H9 (cell line): ENCODE measurements at regions not wholly inside any gene's neighbourhood (a gene's known extent, or its start where the extent isn't known, plus 50 kb on each side); places are given as distances from the start of the nearest gene placed in this dataset.

ENCODE experiments used
- DNase-seq: peaks from one replicate; pipeline ENCODE4 v3.0.0-alpha.2; 2017
- H2AFZ ChIP-seq: one replicate; pipeline ENCODE4 v1.6.1; 2013; ENCODE audit warnings: mild to moderate bottlenecking, low read length, control low read depth, moderate library complexity
- H2AK5ac ChIP-seq: 2 replicates; pipeline ENCODE4 v1.6.1; 2013; ENCODE audit warnings: low read length, control low read depth, mixed read lengths; ENCODE audit not compliant: insufficient read length
- H2BK120ac ChIP-seq: one replicate; pipeline ENCODE4 v1.6.1; 2013; ENCODE audit warnings: low read depth, mild to moderate bottlenecking, low read length, control low read depth, inconsistent platforms; ENCODE audit not compliant: poor library complexity, severe bottlenecking
- H2BK12ac ChIP-seq: 2 replicates; pipeline ENCODE4 v1.6.1; 2013; ENCODE audit warnings: low read length, control low read depth, mixed read lengths, low read depth; ENCODE audit not compliant: insufficient read length
- H2BK15ac ChIP-seq: 2 replicates; pipeline ENCODE4 v1.6.1; 2013; ENCODE audit warnings: low read depth, low read length, control low read depth
- H2BK20ac ChIP-seq: one replicate; pipeline ENCODE4 v1.6.1; 2013; ENCODE audit warnings: low read depth, mild to moderate bottlenecking, low read length, control low read depth, inconsistent platforms; ENCODE audit not compliant: poor library complexity, severe bottlenecking
- H2BK5ac ChIP-seq: 2 replicates; pipeline ENCODE4 v1.6.1; 2013; ENCODE audit warnings: low read length, control low read depth, mixed read lengths; ENCODE audit not compliant: insufficient read length
- H3K14ac ChIP-seq: 2 replicates; pipeline ENCODE4 v1.6.1; 2013; ENCODE audit warnings: low read length, control low read depth; ENCODE audit not compliant: insufficient read depth
- H3K18ac ChIP-seq: 2 replicates; pipeline ENCODE4 v1.6.1; 2013; ENCODE audit warnings: low read depth, mild to moderate bottlenecking, mixed read lengths, low read length, control low read depth; ENCODE audit not compliant: insufficient read length
- H3K23ac ChIP-seq: 2 replicates; pipeline ENCODE4 v1.6.1; 2013; ENCODE audit warnings: low read length, control low read depth, mixed read lengths, low read depth; ENCODE audit not compliant: insufficient read length
- H3K23me2 ChIP-seq: 2 replicates; pipeline ENCODE4 v1.6.1; 2013; ENCODE audit warnings: low read depth, mild to moderate bottlenecking, mixed read lengths, low read length, control low read depth; ENCODE audit not compliant: insufficient read length, poor library complexity, severe bottlenecking
- H3K27ac ChIP-seq: 2 replicates; pipeline ENCODE4 v1.5.1; 2013; ENCODE audit warnings: low read length, control low read depth, mixed read lengths, low read depth; ENCODE audit not compliant: insufficient read length
- H3K27me3 ChIP-seq: 2 replicates; pipeline ENCODE4 v1.6.1; 2013; ENCODE audit warnings: low read length, control low read depth, inconsistent platforms; ENCODE audit not compliant: insufficient read depth
- H3K4ac ChIP-seq: 2 replicates; pipeline ENCODE4 v1.6.1; 2013; ENCODE audit warnings: low read depth, mild to moderate bottlenecking, control low read depth, inconsistent platforms, low read length, moderate library complexity
- H3K4me1 ChIP-seq: 2 replicates; pipeline ENCODE4 v1.6.1; 2013; ENCODE audit warnings: low read length, control low read depth, inconsistent platforms; ENCODE audit not compliant: insufficient read depth
- H3K4me2 ChIP-seq: 2 replicates; pipeline ENCODE4 v1.6.1; 2013; ENCODE audit warnings: low read length, control low read depth, mixed read lengths; ENCODE audit not compliant: insufficient read length, insufficient read depth
- H3K56ac ChIP-seq: 2 replicates; pipeline ENCODE4 v1.6.1; 2013; ENCODE audit warnings: low read depth, mild to moderate bottlenecking, mixed read lengths, low read length, control low read depth; ENCODE audit not compliant: insufficient read length
- H3K79me1 ChIP-seq: 2 replicates; pipeline ENCODE4 v1.6.1; 2013; ENCODE audit warnings: low read depth, mild to moderate bottlenecking, moderate library complexity, low read length, control low read depth, inconsistent platforms; ENCODE audit not compliant: insufficient read depth, poor library complexity, severe bottlenecking
- H3K79me2 ChIP-seq: 2 replicates; pipeline ENCODE4 v1.6.1; 2013; ENCODE audit warnings: low read length, control low read depth, inconsistent platforms; ENCODE audit not compliant: insufficient read depth
- H3K9ac ChIP-seq: 2 replicates; pipeline ENCODE4 v1.6.1; 2013; ENCODE audit warnings: low read length, control low read depth, mixed read lengths; ENCODE audit not compliant: insufficient read length; ENCODE audit errors: extremely low read depth
- H3K9me3 ChIP-seq: one replicate; pipeline ENCODE4 v1.6.1; 2013; ENCODE audit warnings: low read depth, low read length, inconsistent platforms; ENCODE audit not compliant: control insufficient read depth
- H3T11ph ChIP-seq: one replicate; pipeline ENCODE4 v1.6.1; 2013; ENCODE audit warnings: mild to moderate bottlenecking, low read length, control low read depth, inconsistent platforms
- H4K20me1 ChIP-seq: one replicate; pipeline ENCODE4 v1.6.1; 2013; ENCODE audit not compliant: control insufficient read depth, insufficient read length, insufficient read depth
- H4K5ac ChIP-seq: 2 replicates; pipeline ENCODE4 v1.6.1; 2013; ENCODE audit warnings: low read depth, mild to moderate bottlenecking, mixed read lengths, low read length, control low read depth; ENCODE audit not compliant: insufficient read length
- H4K8ac ChIP-seq: replicated peaks from 2 replicates; pipeline ENCODE4 v1.6.1; 2013; ENCODE audit warnings: low read length, control low read depth, mixed read lengths, low read depth; ENCODE audit not compliant: insufficient read length
- H4K91ac ChIP-seq: 2 replicates; pipeline ENCODE4 v1.6.1; 2013; ENCODE audit warnings: low read depth, mild to moderate bottlenecking, moderate library complexity, mixed read lengths, low read length, control low read depth; ENCODE audit not compliant: insufficient read length
- H3K27ac Mint-ChIP-seq, 3 experiments: 2 replicates in 2 of 3; 3 replicates in 1 of 3; pipeline ENCODE4 v1.8.0; 2020 to 2021; ENCODE audit warnings: mixed read lengths in 3 of 3, mild to moderate bottlenecking in 1 of 3, moderate library complexity in 1 of 3
- H3K27me3 Mint-ChIP-seq: 2 replicates; pipeline ENCODE4 v1.8.0; 2021; ENCODE audit warnings: low read depth, mild to moderate bottlenecking, moderate library complexity, mixed read lengths
- H3K36me3 Mint-ChIP-seq, 3 experiments: 2 replicates in 2 of 3; 3 replicates in 1 of 3; pipeline ENCODE4 v1.8.0; 2020 to 2021; ENCODE audit warnings: low read depth in 3 of 3, mixed read lengths in 3 of 3; ENCODE audit not compliant: insufficient read depth in 1 of 3
- H3K4me1 Mint-ChIP-seq, 2 experiments: 2 replicates each; pipeline ENCODE4 v1.8.0; 2020; ENCODE audit warnings: mixed read lengths in 2 of 2
- H3K4me3 Mint-ChIP-seq, 2 experiments: 2 replicates in 1 of 2; 3 replicates in 1 of 2; pipeline ENCODE4 v1.8.0; 2020 to 2021; ENCODE audit warnings: mild to moderate bottlenecking in 2 of 2, mixed read lengths in 2 of 2, moderate library complexity in 1 of 2
- H3K9me3 Mint-ChIP-seq, 2 experiments: 2 replicates in 1 of 2; 3 replicates in 1 of 2; pipeline ENCODE4 v1.8.0; 2020; ENCODE audit warnings: mild to moderate bottlenecking in 2 of 2, mixed read lengths in 2 of 2, moderate library complexity in 1 of 2
- CTCF ChIP-seq: fragments of 200-600 bp; sonication (generic); conservative IDR thresholded peaks from 3 replicates; pipeline ENCODE4 v1.8.0; 2021; ENCODE audit warnings: antibody characterized with exemption, mild to moderate bottlenecking
- WGBS: extraction: QIAGEN DNeasy Blood & Tissue Kit; methylation state at CpG from one replicate; pipeline ENCODE4 v1.1.7; 2013; ENCODE audit warnings: missing lambda C conversion rate, low lambda C conversion rate, mixed read lengths; ENCODE audit not compliant: insufficient read length; ENCODE audit errors: extremely low coverage; 5-methylcytosine and 5-hydroxymethylcytosine counted together

GRCh38 chr4:128462103-128462783 lies 174.6 kb upstream of the PGRMC2 start:
- H2BK120ac ChIP-seq: no peak overlapping the region
- H3K9me3 ChIP-seq: no peaks in the 10 kb centered on the region
- no peak overlapping the region for H3K4me2 ChIP-seq
- H3K14ac ChIP-seq: no peak overlapping the region
- H3K27me3 ChIP-seq: no peaks in the 10 kb centered on the region
- no peak overlapping the region for H3K23ac ChIP-seq
- H3K4me1 ChIP-seq: peaks cover 6% of the 10 kb centered on the region; the same call in 1 of the 2 replicates
- H3T11ph ChIP-seq: no peak overlapping the region
- H2BK20ac ChIP-seq: no peak overlapping the region
- H4K8ac ChIP-seq: no peak overlapping the region
- H3K79me1 ChIP-seq: no peaks in the 10 kb centered on the region
- H2AFZ ChIP-seq: no peak overlapping the region
- H4K5ac ChIP-seq: no peak overlapping the region
- no peak overlapping the region for H3K18ac ChIP-seq
- H3K56ac ChIP-seq: no peak overlapping the region
- DNase-seq: no peak
- H3K27ac ChIP-seq: no peak overlapping the region
- H2AK5ac ChIP-seq: no peak overlapping the region
- H4K91ac ChIP-seq: no peak overlapping the region
- TF ChIP-seq CTCF: no peak
- no peak overlapping the region for H3K9ac ChIP-seq
- H3K4me3 Mint-ChIP-seq: no peak overlapping the region
- no peaks in the 10 kb centered on the region for H4K20me1 ChIP-seq
- no peak overlapping the region for H3K4ac ChIP-seq
- no peak overlapping the region for H2BK5ac ChIP-seq
- no peaks in the 10 kb centered on the region for H3K27me3 Mint-ChIP-seq
- H3K79me2 ChIP-seq: no peaks in the 10 kb centered on the region
- no peak overlapping the region for H2BK12ac ChIP-seq
- H3K27ac Mint-ChIP-seq: no peak overlapping the region
- peaks cover 0 to 13% (median 2%) of the 10 kb centered on the region in 3 experiments; a peak in 4 of 7 replicates for H3K36me3 Mint-ChIP-seq
- peaks cover 0 to 2% of the 10 kb centered on the region in 2 experiments; a peak in 2 of 4 replicates for H3K4me1 Mint-ChIP-seq
- H3K23me2 ChIP-seq: no peaks in the 10 kb centered on the region
- no peak overlapping the region for H2BK15ac ChIP-seq
- H3K9me3 Mint-ChIP-seq: peaks cover 5 to 10% of the 10 kb centered on the region in 2 experiments; a peak in 4 of 5 replicates
- no CpG with 5 or more reads among the region's 8 CpGs for WGBS
